ENCODE measurements at regions not wholly inside any gene's neighbourhood (a gene's known extent, or its start where the extent isn't known, plus 50 kb on each side); places are given as distances from the start of the nearest gene placed in this dataset.
"Not testable (repeated sequence)": the region's sequence is repeated elsewhere in the genome, so short reads cannot be mapped to it uniquely, and the experiment has no call there.

DNA sequence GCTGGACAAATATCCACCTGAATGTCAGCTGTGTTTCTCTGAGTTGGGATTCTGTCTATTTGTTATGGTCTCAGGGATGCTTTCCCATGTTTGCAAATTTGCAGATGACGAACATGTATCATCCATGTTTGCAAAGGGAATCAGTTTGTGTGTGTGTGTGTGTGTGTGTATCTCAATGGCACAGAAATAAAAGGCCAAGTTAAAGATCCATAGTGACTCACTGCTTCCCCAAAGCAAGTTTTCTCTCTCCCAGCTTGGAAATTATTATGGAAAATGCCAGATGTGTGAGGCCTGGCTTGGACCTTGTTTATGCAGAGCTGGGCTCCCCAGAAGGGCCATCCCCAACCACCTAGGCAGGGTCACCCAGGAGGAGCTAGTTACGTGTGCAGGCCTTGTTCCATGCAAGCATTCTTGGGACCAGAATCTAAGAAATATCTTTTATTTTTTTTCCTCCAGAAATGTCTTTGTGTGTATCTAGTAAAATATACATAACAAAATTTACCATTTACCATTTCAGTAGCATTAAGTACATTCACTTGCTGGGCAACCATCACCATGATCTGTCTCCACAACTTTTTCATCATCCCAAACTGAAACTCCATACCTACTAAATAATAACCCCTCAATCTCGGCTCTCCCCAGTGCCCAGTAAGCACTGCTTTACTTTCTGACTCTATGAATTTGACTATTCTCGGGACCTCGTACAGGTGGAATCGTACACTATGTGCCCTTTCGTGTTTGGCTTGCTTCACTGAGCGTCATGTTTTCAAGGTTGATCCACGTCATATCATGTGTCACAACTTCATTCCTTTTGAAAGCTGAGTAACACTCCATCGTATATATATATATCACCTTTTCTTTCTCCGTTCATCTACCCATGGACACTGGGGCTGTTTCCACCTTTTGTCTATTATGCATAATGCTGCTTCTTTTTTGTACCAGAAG lies 56.6 kb upstream of the WNT7B start:
- no peaks in the 10 kb centered on the region for H3F3A ChIP-seq (ENCODE audit: insufficient read depth, low read length)
- no peaks in the 10 kb centered on the region for H3K79me2 ChIP-seq (ENCODE audit: insufficient read depth, low read length)
- H2AFZ ChIP-seq (ENCODE audit: low read length) = no peak overlapping the region
- H3K27ac ChIP-seq (ENCODE audit: low read depth, low read length, poor library complexity, severe bottlenecking) = no peak overlapping the region
- TF ChIP-seq EZH2 (IDR thresholded peaks at IDR 0.05; ENCODE audit: borderline replicate concordance, low read length) = no peak
- TF ChIP-seq, protein P1, sequence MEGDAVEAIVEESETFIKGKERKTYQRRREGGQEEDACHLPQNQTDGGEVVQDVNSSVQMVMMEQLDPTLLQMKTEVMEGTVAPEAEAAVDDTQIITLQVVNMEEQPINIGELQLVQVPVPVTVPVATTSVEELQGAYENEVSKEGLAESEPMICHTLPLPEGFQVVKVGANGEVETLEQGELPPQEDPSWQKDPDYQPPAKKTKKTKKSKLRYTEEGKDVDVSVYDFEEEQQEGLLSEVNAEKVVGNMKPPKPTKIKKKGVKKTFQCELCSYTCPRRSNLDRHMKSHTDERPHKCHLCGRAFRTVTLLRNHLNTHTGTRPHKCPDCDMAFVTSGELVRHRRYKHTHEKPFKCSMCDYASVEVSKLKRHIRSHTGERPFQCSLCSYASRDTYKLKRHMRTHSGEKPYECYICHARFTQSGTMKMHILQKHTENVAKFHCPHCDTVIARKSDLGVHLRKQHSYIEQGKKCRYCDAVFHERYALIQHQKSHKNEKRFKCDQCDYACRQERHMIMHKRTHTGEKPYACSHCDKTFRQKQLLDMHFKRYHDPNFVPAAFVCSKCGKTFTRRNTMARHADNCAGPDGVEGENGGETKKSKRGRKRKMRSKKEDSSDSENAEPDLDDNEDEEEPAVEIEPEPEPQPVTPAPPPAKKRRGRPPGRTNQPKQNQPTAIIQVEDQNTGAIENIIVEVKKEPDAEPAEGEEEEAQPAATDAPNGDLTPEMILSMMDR (IDR thresholded peaks at IDR 0.05; ENCODE audit: low read length) = no peak
- H3K4me2 ChIP-seq (ENCODE audit: low read length) = no peak overlapping the region
- H3K27me3 ChIP-seq (ENCODE audit: insufficient read depth, low read length) = 0 out of 2 replicates have a peak, but pooled peaks cover under 1% of the 10 kb centered on the region
- H3K36me3 ChIP-seq (ENCODE audit: insufficient read depth, low read length) = no peaks in the 10 kb centered on the region
- no peaks in the 10 kb centered on the region for H3K9me2 ChIP-seq (ENCODE audit: low read depth, low read length)
- H3K4me1 ChIP-seq (ENCODE audit: insufficient read depth, low read length, severe bottlenecking) = peaks cover 19% of the 10 kb centered on the region
- H3K9me3 ChIP-seq (ENCODE audit: low read length) = no peaks in the 10 kb centered on the region
- H3K9ac ChIP-seq (ENCODE audit: low read length) = no peak overlapping the region
- no peaks in the 10 kb centered on the region for H4K20me1 ChIP-seq (ENCODE audit: insufficient read depth, low read length)
- no peak overlapping the region for H3K4me3 ChIP-seq (ENCODE audit: low read depth, low read length, poor library complexity, severe bottlenecking)

DNA sequence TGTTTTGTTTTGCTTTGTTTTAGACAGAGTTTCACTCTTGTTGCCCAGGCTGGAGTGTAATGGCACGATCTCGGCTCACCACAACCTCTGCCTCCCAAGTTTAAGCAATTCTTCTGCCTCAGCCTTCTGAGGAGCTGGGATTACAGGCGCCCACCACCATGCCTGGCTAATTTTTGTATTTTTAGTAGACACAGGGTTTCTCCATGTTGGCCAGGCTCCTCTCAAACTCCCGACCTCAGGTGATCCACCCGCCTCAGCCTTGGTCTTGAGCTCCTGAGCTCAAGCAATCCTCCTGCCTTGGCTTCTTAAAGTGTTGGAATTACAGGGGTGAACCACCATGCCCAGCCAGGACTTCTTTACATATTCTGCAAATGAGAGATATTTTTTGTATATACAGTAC lies 57.5 kb upstream of the WNT7B start:
- not testable (repeated sequence) for H3K79me2 ChIP-seq (ENCODE audit: insufficient read depth, low read length); H3K9me2 ChIP-seq (ENCODE audit: low read depth, low read length); H3K9ac ChIP-seq (ENCODE audit: low read length); H3K4me3 ChIP-seq (ENCODE audit: low read depth, low read length, poor library complexity, severe bottlenecking); H3K27me3 ChIP-seq (ENCODE audit: insufficient read depth, low read length); H3F3A ChIP-seq (ENCODE audit: insufficient read depth, low read length); H2AFZ ChIP-seq (ENCODE audit: low read length); H3K36me3 ChIP-seq (ENCODE audit: insufficient read depth, low read length); H3K27ac ChIP-seq (ENCODE audit: low read depth, low read length, poor library complexity, severe bottlenecking); H3K9me3 ChIP-seq (ENCODE audit: low read length); H4K20me1 ChIP-seq (ENCODE audit: insufficient read depth, low read length); H3K4me2 ChIP-seq (ENCODE audit: low read length)
- H3K4me1 ChIP-seq (ENCODE audit: insufficient read depth, low read length, severe bottlenecking) = peaks cover 19% of the 10 kb centered on the region

DNA sequence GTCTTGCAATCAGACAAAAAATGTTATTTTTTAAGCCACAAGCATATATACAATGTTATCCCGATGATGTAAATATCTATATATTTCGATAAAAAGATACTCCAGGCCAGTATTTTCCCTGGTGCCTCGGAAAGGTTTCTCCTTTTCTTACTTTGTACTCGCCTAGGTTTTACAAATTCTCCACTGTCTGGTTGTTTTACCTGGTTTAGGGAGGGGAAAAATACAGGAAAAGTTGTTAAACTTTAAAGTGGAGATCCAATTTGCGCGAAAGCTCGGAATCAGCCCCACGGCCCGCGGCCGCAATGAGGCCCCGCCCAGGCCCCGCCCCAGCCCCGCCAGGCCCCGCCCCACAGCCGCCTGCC lies 58.4 kb upstream of the WNT7B start:
- TF ChIP-seq EZH2 (IDR thresholded peaks at IDR 0.05; ENCODE audit: borderline replicate concordance, low read length) = no peak
- TF ChIP-seq, protein P1 (IDR thresholded peaks at IDR 0.05; ENCODE audit: low read length) = no peak
- H3K4me3 ChIP-seq (ENCODE audit: low read depth, low read length, poor library complexity, severe bottlenecking) = peak overlapping the region; percentile 62
- H3K79me2 ChIP-seq (ENCODE audit: insufficient read depth, low read length) = no peaks in the 10 kb centered on the region
- no peak overlapping the region for H3K27ac ChIP-seq (ENCODE audit: low read depth, low read length, poor library complexity, severe bottlenecking)
- no peaks in the 10 kb centered on the region for H3K27me3 ChIP-seq (ENCODE audit: insufficient read depth, low read length)
- H3K9me3 ChIP-seq (ENCODE audit: low read length) = no peaks in the 10 kb centered on the region
- peaks cover 20% of the 10 kb centered on the region for H3K4me1 ChIP-seq (ENCODE audit: insufficient read depth, low read length, severe bottlenecking)
- no peaks in the 10 kb centered on the region for H3K9me2 ChIP-seq (ENCODE audit: low read depth, low read length)
- H3K36me3 ChIP-seq (ENCODE audit: insufficient read depth, low read length) = no peaks in the 10 kb centered on the region
- peak overlapping the region; percentile 65 for H3K9ac ChIP-seq (ENCODE audit: low read length)
- peak overlapping the region; percentile 83 for H3K4me2 ChIP-seq (ENCODE audit: low read length)
- peak overlapping the region; percentile 73; the same call in 1 of the 2 replicates for H2AFZ ChIP-seq (ENCODE audit: low read length)
- no peaks in the 10 kb centered on the region for H3F3A ChIP-seq (ENCODE audit: insufficient read depth, low read length)
- H4K20me1 ChIP-seq (ENCODE audit: insufficient read depth, low read length) = no peaks in the 10 kb centered on the region

Data from OCI-LY1 (cell line).